ENCODE measurements at regions not wholly inside any gene's neighbourhood (a gene's known extent, or its start where the extent isn't known, plus 50 kb on each side); places are given as distances from the start of the nearest gene placed in this dataset.

DNA sequence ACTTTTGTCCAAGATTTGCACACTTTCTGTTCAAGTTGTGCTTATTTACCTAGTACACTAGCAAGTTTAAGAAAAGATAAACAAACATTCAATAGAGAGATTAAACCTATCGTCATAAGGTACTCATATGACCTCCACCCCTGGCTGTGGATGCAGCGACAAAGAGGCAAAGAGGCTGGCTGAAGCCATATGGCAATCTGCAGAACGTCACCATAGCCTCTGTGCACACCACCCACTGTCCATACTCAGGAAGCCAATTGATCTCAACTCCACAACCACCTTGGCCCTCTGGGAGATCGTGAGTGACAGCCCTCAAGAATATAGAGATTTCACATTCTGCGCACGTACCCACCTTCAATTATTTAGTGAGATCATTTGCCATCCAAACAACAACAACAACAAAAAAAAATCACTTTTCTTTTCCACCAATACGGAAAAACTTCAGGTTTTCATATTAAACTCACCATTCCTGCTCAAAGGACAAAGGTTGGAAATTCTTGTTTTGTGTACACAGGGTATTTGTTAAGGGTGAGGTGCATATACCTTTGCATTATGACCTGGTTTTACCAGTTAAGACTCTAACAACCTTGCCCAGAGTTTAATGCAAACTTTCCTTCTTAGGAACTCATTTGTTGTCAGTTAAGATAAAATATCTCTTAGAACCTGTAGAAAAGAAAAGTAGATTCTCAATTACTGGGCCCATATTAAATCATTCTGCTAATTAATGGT lies 243.0 kb upstream of the FSTL5 start:
- TF ChIP-seq, protein P1, sequence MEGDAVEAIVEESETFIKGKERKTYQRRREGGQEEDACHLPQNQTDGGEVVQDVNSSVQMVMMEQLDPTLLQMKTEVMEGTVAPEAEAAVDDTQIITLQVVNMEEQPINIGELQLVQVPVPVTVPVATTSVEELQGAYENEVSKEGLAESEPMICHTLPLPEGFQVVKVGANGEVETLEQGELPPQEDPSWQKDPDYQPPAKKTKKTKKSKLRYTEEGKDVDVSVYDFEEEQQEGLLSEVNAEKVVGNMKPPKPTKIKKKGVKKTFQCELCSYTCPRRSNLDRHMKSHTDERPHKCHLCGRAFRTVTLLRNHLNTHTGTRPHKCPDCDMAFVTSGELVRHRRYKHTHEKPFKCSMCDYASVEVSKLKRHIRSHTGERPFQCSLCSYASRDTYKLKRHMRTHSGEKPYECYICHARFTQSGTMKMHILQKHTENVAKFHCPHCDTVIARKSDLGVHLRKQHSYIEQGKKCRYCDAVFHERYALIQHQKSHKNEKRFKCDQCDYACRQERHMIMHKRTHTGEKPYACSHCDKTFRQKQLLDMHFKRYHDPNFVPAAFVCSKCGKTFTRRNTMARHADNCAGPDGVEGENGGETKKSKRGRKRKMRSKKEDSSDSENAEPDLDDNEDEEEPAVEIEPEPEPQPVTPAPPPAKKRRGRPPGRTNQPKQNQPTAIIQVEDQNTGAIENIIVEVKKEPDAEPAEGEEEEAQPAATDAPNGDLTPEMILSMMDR (IDR thresholded peaks at IDR 0.05), result no peak
- TF ChIP-seq POLR2A (IDR thresholded peaks at IDR 0.05), result no peak
- TF ChIP-seq EP300 (IDR thresholded peaks at IDR 0.05), result no peak
